H1 (cell line): ENCODE measurements at regions not wholly inside any gene's neighbourhood (a gene's known extent, or its start where the extent isn't known, plus 50 kb on each side); places are given as distances from the start of the nearest gene placed in this dataset.
A peak's percentile ranks its signal among the peaks of the same experiment; 100 is the strongest.

Experiments used
- CTCF ChIA-PET: fragments of 300-600 bp; sonication (Branson Sonifier 250); formaldehyde crosslinking; loops from one replicate; lab custom pipeline; 2021; ENCODE audit not compliant: partially characterized antibody; lab: Charles Lee
- POLR2A ChIA-PET: fragments of 300-600 bp; sonication (Branson Sonifier 250); formaldehyde crosslinking; loops from one replicate; lab custom pipeline; 2021; ENCODE audit warnings: inconsistent platforms; ENCODE audit not compliant: partially characterized antibody; lab: Charles Lee
- DNase-seq, 2 experiments: peaks; one replicate each; pipeline versions ENCODE4 v3.0.0 to v3.0.0-alpha.2; 2010 to 2022; ENCODE audit warnings: low spot score in 2 of 2, low read depth in 1 of 2, mixed read lengths in 1 of 2
- FAIRE-seq: peaks from 2 replicates; lab custom pipeline; 2011; peaks lifted over from hg19 to GRCh38; lab: Jason Lieb, UNC
- H2AFZ ChIP-seq: 2 replicates; pipeline ENCODE4 v1.8.1; 2012; ENCODE audit warnings: low read length, inconsistent platforms
- H2AK5ac ChIP-seq: 2 replicates; pipeline ENCODE4 v1.6.1; 2013; ENCODE audit warnings: low read depth, low read length
- H2BK120ac ChIP-seq: replicated peaks from 2 replicates; pipeline ENCODE3; 2013; ENCODE audit warnings: low read depth, low read length, inconsistent platforms
- H2BK12ac ChIP-seq: 2 replicates; pipeline ENCODE4 v1.6.1; 2013; ENCODE audit warnings: low read depth, low read length
- H2BK15ac ChIP-seq: 2 replicates; pipeline ENCODE4 v1.6.1; 2013; ENCODE audit warnings: low read length
- H2BK20ac ChIP-seq: 2 replicates; pipeline ENCODE4 v1.6.1; 2013; ENCODE audit warnings: low read length
- H2BK5ac ChIP-seq: 2 replicates; pipeline ENCODE4 v1.6.1; 2013; ENCODE audit warnings: low read depth, low read length
- H3K14ac ChIP-seq: 2 replicates; pipeline ENCODE4 v1.6.1; 2013; ENCODE audit warnings: inconsistent platforms; ENCODE audit not compliant: insufficient read length
- H3K18ac ChIP-seq: 2 replicates; pipeline ENCODE4 v1.6.1; 2013; ENCODE audit warnings: low read length; ENCODE audit errors: extremely low read depth
- H3K23ac ChIP-seq: 2 replicates; pipeline ENCODE4 v1.6.1; 2013; ENCODE audit warnings: inconsistent platforms; ENCODE audit not compliant: insufficient read length
- H3K23me2 ChIP-seq: 2 replicates; pipeline ENCODE4 v1.6.1; 2013; ENCODE audit warnings: low read depth, low read length
- H3K27ac ChIP-seq: 2 replicates; pipeline ENCODE4 v1.6.1; 2011; ENCODE audit warnings: low read depth, low read length, inconsistent platforms
- H3K27me3 ChIP-seq, 4 experiments: replicated peaks in 1 of 4; 1 replicate in 1 of 4; 2 replicates in 3 of 4; pipeline versions ENCODE4 v1.6.1 to v1.8.1; 2011 to 2013; ENCODE audit warnings: low read length in 3 of 4, mild to moderate bottlenecking in 3 of 4, inconsistent platforms in 2 of 4, mixed read lengths in 2 of 4, moderate library complexity in 1 of 4; ENCODE audit not compliant: control insufficient read depth in 3 of 4, insufficient read depth in 3 of 4; ENCODE audit errors: extremely low read depth in 1 of 4
- H3K36me3 ChIP-seq, 4 experiments: 2 replicates each; pipeline versions ENCODE4 v1.6.1 to v1.8.1; 2011 to 2013; ENCODE audit warnings: mild to moderate bottlenecking in 4 of 4, low read length in 3 of 4, moderate library complexity in 2 of 4, control low read depth in 1 of 4, inconsistent platforms in 1 of 4; ENCODE audit not compliant: insufficient read depth in 4 of 4, control insufficient read depth in 2 of 4
- H3K4ac ChIP-seq: replicated peaks from 2 replicates; pipeline ENCODE3; 2013; ENCODE audit warnings: low read length, low read depth, mixed read lengths, inconsistent platforms; ENCODE audit not compliant: insufficient read length
- H3K4me1 ChIP-seq, 4 experiments: replicated peaks in 1 of 4; 1 replicate in 1 of 4; 2 replicates in 3 of 4; pipeline versions ENCODE4 v1.6.1 to v1.8.1; 2011 to 2013; ENCODE audit warnings: low read length in 3 of 4, inconsistent platforms in 2 of 4, mixed read lengths in 1 of 4; ENCODE audit not compliant: insufficient read depth in 4 of 4, control insufficient read depth in 3 of 4
- H3K4me2 ChIP-seq, 2 experiments: 2 replicates each; pipeline versions ENCODE4 v1.6.1 to v1.8.1; 2011 to 2013; ENCODE audit warnings: low read depth in 2 of 2, low read length in 2 of 2, control low read depth in 1 of 2, inconsistent platforms in 1 of 2, mild to moderate bottlenecking in 1 of 2; ENCODE audit not compliant: insufficient read depth in 1 of 2
- H3K4me3 ChIP-seq, 4 experiments: fragments of 200-600, 300-600 bp in 1 of 4; sonication (generic), shearing (Covaris generic), sonication (Bioruptor Twin) in 1 of 4; 2 replicates each; pipeline versions ENCODE4 v1.5.1 to v1.8.1; 2011 to 2016; ENCODE audit warnings: low read length in 4 of 4, low read depth in 3 of 4, control low read depth in 2 of 4, inconsistent platforms in 2 of 4, mild to moderate bottlenecking in 2 of 4, mixed read lengths in 1 of 4, moderate library complexity in 1 of 4; ENCODE audit not compliant: insufficient read depth in 2 of 4; ENCODE audit errors: extremely low read depth in 1 of 4
- H3K56ac ChIP-seq: replicated peaks from 2 replicates; pipeline ENCODE3; 2013; ENCODE audit warnings: low read depth, mild to moderate bottlenecking, mixed read lengths, low read length, inconsistent platforms; ENCODE audit not compliant: insufficient read length
- H3K79me1 ChIP-seq: 2 replicates; pipeline ENCODE4 v1.6.1; 2013; ENCODE audit warnings: low read depth, low read length, control low read depth
- H3K79me2 ChIP-seq, 2 experiments: 2 replicates each; pipeline versions ENCODE4 v1.6.1 to v1.8.1; 2012 to 2013; ENCODE audit warnings: low read length in 2 of 2, mild to moderate bottlenecking in 2 of 2, inconsistent platforms in 1 of 2; ENCODE audit not compliant: insufficient read depth in 2 of 2, control insufficient read depth in 1 of 2
- H3K9ac ChIP-seq, 4 experiments: replicated peaks in 1 of 4; 1 replicate in 1 of 4; 2 replicates in 3 of 4; pipeline versions ENCODE4 v1.6.1 to v1.8.1; 2011 to 2013; ENCODE audit warnings: low read depth in 3 of 4, low read length in 3 of 4, control low read depth in 2 of 4, mild to moderate bottlenecking in 2 of 4, moderate library complexity in 2 of 4, inconsistent platforms in 1 of 4; ENCODE audit errors: extremely low read depth in 1 of 4
- H3K9me3 ChIP-seq, 2 experiments: 2 replicates each; pipeline versions ENCODE4 v1.6.1 to v1.8.1; 2012 to 2013; ENCODE audit warnings: mild to moderate bottlenecking in 2 of 2, moderate library complexity in 2 of 2, control low read depth in 1 of 2, inconsistent platforms in 1 of 2, low read depth in 1 of 2, low read length in 1 of 2, mixed read lengths in 1 of 2; ENCODE audit not compliant: insufficient read depth in 2 of 2
- H4K20me1 ChIP-seq, 2 experiments: replicated peaks in 1 of 2; 2 replicates each; pipeline versions ENCODE3 to v1.8.1; 2011 to 2013; ENCODE audit warnings: inconsistent platforms in 2 of 2, low read length in 2 of 2, mild to moderate bottlenecking in 1 of 2; ENCODE audit not compliant: insufficient read depth in 2 of 2, control insufficient read depth in 1 of 2
- H4K5ac ChIP-seq: 2 replicates; pipeline ENCODE4 v1.6.1; 2013; ENCODE audit warnings: low read length, low read depth, mixed read lengths, inconsistent platforms; ENCODE audit not compliant: insufficient read length
- H4K8ac ChIP-seq: 2 replicates; pipeline ENCODE4 v1.8.0; 2013; ENCODE audit warnings: mild to moderate bottlenecking, moderate library complexity, low read length, inconsistent platforms; ENCODE audit not compliant: insufficient read depth; ENCODE audit errors: extremely low read depth
- H4K91ac ChIP-seq: replicated peaks from 2 replicates; pipeline ENCODE3; 2013; ENCODE audit warnings: low read length, mixed read lengths, inconsistent platforms; ENCODE audit not compliant: insufficient read length
- POLR2A ChIP-seq, 2 experiments: IDR thresholded peaks; 1 replicate in 1 of 2; 2 replicates in 1 of 2; pipeline ENCODE4 v1.6.1; 2011; ENCODE audit warnings: low read depth in 2 of 2, low read length in 2 of 2, mild to moderate bottlenecking in 2 of 2; ENCODE audit errors: control extremely low read depth in 1 of 2
- POLR2AphosphoS5 ChIP-seq: IDR thresholded peaks from 2 replicates; pipeline ENCODE4 v1.6.1; 2011; ENCODE audit warnings: low read depth, low read length
- SIX5 ChIP-seq: IDR thresholded peaks from 2 replicates; pipeline ENCODE4 v1.6.1; 2011; ENCODE audit warnings: mild to moderate bottlenecking, low read depth, low read length
- TBP ChIP-seq: IDR thresholded peaks from 2 replicates; pipeline ENCODE4 v1.6.1; 2011; ENCODE audit warnings: low read depth, low read length, improper control_type of control experiment
- ZNF274 ChIP-seq: IDR thresholded peaks from 2 replicates; pipeline ENCODE4 v1.7.0; 2012; ENCODE audit warnings: low read length, borderline replicate concordance; ENCODE audit errors: extremely low read depth
- WGBS, 2 experiments: shearing (Covaris generic) in 1 of 2; methylation state at CpG; one replicate each; pipeline versions ENCODE4 v1.1.6 to v1.1.7; 2013 to 2015; ENCODE audit warnings: low lambda C conversion rate in 2 of 2, mixed read lengths in 2 of 2, inconsistent platforms in 1 of 2, low coverage in 1 of 2, missing lambda C conversion rate in 1 of 2; ENCODE audit not compliant: insufficient replicate concordance in 2 of 2, insufficient coverage in 1 of 2, insufficient read length in 1 of 2; ENCODE audit errors: extremely low coverage in 1 of 2, missing lambda C conversion rate in 1 of 2; 5-methylcytosine and 5-hydroxymethylcytosine counted together

DNA sequence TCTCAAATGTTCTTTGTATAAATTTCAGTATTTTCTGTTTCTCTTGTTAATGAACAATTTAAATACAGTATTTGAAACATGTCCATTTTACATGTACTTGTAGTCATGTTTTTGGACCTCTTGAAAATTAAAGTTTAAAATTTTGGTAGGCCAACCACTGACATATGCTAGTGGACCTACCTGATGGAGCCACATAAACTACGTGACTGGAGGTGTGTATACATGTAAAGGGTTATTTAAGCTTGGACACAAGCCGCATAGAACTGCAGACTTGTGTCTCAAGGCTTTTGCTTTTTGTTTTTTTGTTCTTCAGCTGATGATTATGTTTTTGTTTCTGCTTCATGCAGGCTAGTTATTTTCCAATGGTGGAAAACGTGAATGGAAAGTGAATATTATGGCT, 568.5 kb upstream of the MDGA2 start:
- Histone ChIP-seq H2BK12ac (no peak overlapping the region), H4K20me1 (peaks cover 6 to 7% of the 10 kb centered on the region in 2 experiments), H2AFZ (no peak overlapping the region), H3K14ac (no peak overlapping the region), H4K8ac (no peak overlapping the region), H3K18ac (no peak overlapping the region), H3K9me3 (no peaks in the 10 kb centered on the region), H3K36me3 (peaks cover 0 to 60% (median 9%) of the 10 kb centered on the region in 4 experiments; a peak in 4 of 8 replicates), H3K27ac (no peak overlapping the region), H2BK20ac (no peak overlapping the region), H2BK15ac (no peak overlapping the region), H4K5ac (no peak overlapping the region), H3K4me1 (no peaks in the 10 kb centered on the region), H2AK5ac (no peak overlapping the region), H3K56ac (no peak overlapping the region), H2BK5ac (no peak overlapping the region), H3K23me2 (no peaks in the 10 kb centered on the region), H3K4me3 (no peak overlapping the region), H4K91ac (no peak overlapping the region), H3K4ac (no peak overlapping the region), H3K23ac (no peak overlapping the region), H3K27me3 (no peaks in the 10 kb centered on the region), H2BK120ac (no peak overlapping the region), H3K79me1 (no peaks in the 10 kb centered on the region), H3K79me2 (peaks cover 0 to 92% of the 10 kb centered on the region in 2 experiments; a peak in 3 of 4 replicates), H3K4me2 (no peak overlapping the region), H3K9ac (no peak overlapping the region)
- DNase-seq (no peak), FAIRE-seq (no peak)
- CTCF ChIA-PET = interaction anchor here (0.6 kb wide), 1 partner anchor 225 kb away, joined by 3 read pairs; no protein-coding TSS in a partner anchor
- POLR2A ChIA-PET = interaction anchor here (0.9 to 3.2 kb wide), 3 partner anchors 8 to 113 kb away, joined by 3 to 9 read pairs (median 4); no protein-coding TSS in a partner anchor
- no peak for TF ChIP-seq ZNF274
- TF ChIP-seq TBP = no peak
- TF ChIP-seq POLR2AphosphoS5 = peak; percentile 67
- TF ChIP-seq SIX5 = no peak
- peak in 1 of 2 experiments; percentile 65; a peak in 1 of 3 replicates for TF ChIP-seq POLR2A (IDR thresholded peaks at IDR 0.05; ENCODE audit: control extremely low read depth in 1 of 2, low read depth in 2 of 2, low read length in 2 of 2)
- 91% methylated on average over 3 of the region's 3 CpGs; no CpG with 5 or more reads in 1 of the 2 experiments for WGBS, 2 experiments
